ENCODE measurements at regions not wholly inside any gene's neighbourhood (a gene's known extent, or its start where the extent isn't known, plus 50 kb on each side); places are given as distances from the start of the nearest gene placed in this dataset.

DNA sequence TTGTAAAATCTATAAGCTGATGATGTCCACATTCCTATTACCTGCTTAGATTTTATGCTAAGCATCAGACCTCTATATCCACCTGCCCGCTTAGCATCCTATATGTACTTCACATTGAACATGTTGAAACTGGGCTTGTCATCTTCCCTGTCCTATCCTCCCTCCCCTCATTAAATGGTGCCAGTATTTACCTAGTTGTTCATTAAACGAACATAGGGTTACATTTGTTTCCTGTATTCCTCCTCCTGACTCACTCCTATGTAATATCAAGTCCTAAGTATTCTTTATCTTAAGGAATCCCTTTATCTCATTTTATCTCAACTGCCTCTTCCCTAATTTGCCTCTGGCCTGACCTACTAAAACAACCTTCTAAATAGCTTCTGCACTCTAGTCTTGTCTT is 177.8 kb upstream of the MEF2C start:
- TF ChIP-seq POLR2AphosphoS5 (IDR thresholded peaks at IDR 0.05) (no peak), POLR2A (IDR thresholded peaks at IDR 0.05) (no peak)
